GM12878 (cell line): ENCODE measurements at regions not wholly inside any gene's neighbourhood (a gene's known extent, or its start where the extent isn't known, plus 50 kb on each side); places are given as distances from the start of the nearest gene placed in this dataset.

Source experiments
- ATAC-seq: fragments of 200-7000 bp; cut with Tn5 transposase; 3 replicates; pipeline ENCODE4 v1.9.1; 2020; ENCODE audit warnings: mild to moderate bottlenecking, moderate library complexity
- BruUV-seq: library from RNA; stranded (reverse); fragments of 400-500 nt; replicated peaks from 2 replicates; lab custom pipeline; 2021; lab: Mats Ljungman, UMichigan
- CTCF ChIA-PET: fragments of 300-600 bp; sonication (Branson Sonifier 250); formaldehyde crosslinking; extraction: SDS; loops from one replicate; lab custom pipeline; 2021; ENCODE audit warnings: inconsistent platforms; lab: Yijun Ruan, JAX
- POLR2A ChIA-PET: fragments of 350-600 bp; formaldehyde crosslinking; extraction: SDS; loops from one replicate; lab custom pipeline; 2021; ENCODE audit warnings: inconsistent platforms; lab: Charles Lee
- RAD21 ChIA-PET: fragments of 300-600 bp; sonication (Branson Sonifier 250); formaldehyde crosslinking; loops from one replicate; lab custom pipeline; 2023; ENCODE audit warnings: antibody characterized with exemption; ENCODE audit not compliant: unreplicated experiment; lab: Charles Lee
- SMC1A ChIA-PET: fragments of 300-600 bp; sonication (Branson Sonifier 250); formaldehyde crosslinking; loops from one replicate; lab custom pipeline; 2023; ENCODE audit not compliant: unreplicated experiment, uncharacterized antibody; lab: Charles Lee
- DNase-seq: peaks from one replicate; pipeline ENCODE4 v3.0.0-alpha.2; 2011; ENCODE audit warnings: low read depth, low spot score
- FAIRE-seq: peaks from 3 replicates; lab custom pipeline; 2011; peaks lifted over from hg19 to GRCh38; lab: Jason Lieb, UNC
- H2AFZ ChIP-seq: 2 replicates; pipeline ENCODE4 v1.6.0; 2011; ENCODE audit warnings: low read depth, low read length, control low read depth; ENCODE audit not compliant: control insufficient read depth
- H3K27ac ChIP-seq: 2 replicates; pipeline ENCODE4 v1.5.1; 2011; ENCODE audit warnings: control low read depth; ENCODE audit not compliant: control insufficient read depth, insufficient read depth
- H3K27me3 ChIP-seq, 2 experiments: replicated peaks in 1 of 2; 2 replicates each; pipeline versions ENCODE4 v1.6.0 to v1.6.1; 2011; ENCODE audit warnings: low read length in 1 of 2; ENCODE audit not compliant: control insufficient read depth in 2 of 2, insufficient read depth in 2 of 2
- H3K36me3 ChIP-seq, 2 experiments: 2 replicates each; pipeline ENCODE4 v1.5.1; 2011; ENCODE audit warnings: low read length in 1 of 2; ENCODE audit not compliant: control insufficient read depth in 2 of 2, insufficient read depth in 2 of 2
- H3K4me1 ChIP-seq: 2 replicates; pipeline ENCODE4 v1.6.1; 2011; ENCODE audit warnings: mild to moderate bottlenecking, low read length, moderate library complexity, mixed read lengths; ENCODE audit not compliant: control insufficient read depth, insufficient read depth
- H3K4me2 ChIP-seq: 2 replicates; pipeline ENCODE4 v1.6.0; 2011; ENCODE audit warnings: control low read depth; ENCODE audit not compliant: control insufficient read depth, insufficient read depth
- H3K4me3 ChIP-seq: fragments of 200-600 bp; sonication (generic); 2 replicates; pipeline ENCODE4 v1.5.1; 2016
- H3K79me2 ChIP-seq: 2 replicates; pipeline ENCODE4 v1.6.0; 2011; ENCODE audit warnings: low read length; ENCODE audit not compliant: control insufficient read depth, insufficient read depth
- H3K9ac ChIP-seq: 2 replicates; pipeline ENCODE4 v1.8.0; 2011; ENCODE audit warnings: low read length, control low read depth, mixed read lengths; ENCODE audit not compliant: control insufficient read depth, insufficient read depth
- H3K9me3 ChIP-seq: replicated peaks from 3 replicates; pipeline ENCODE4 v1.5.1; 2011; ENCODE audit warnings: mild to moderate bottlenecking, low read length; ENCODE audit not compliant: control insufficient read depth, insufficient read depth
- H4K20me1 ChIP-seq: 2 replicates; pipeline ENCODE4 v1.6.0; 2011; ENCODE audit not compliant: control insufficient read depth, insufficient read depth
- HCFC1 ChIP-seq: fragments of 150-350 bp; IDR thresholded peaks from 2 replicates; pipeline ENCODE4 v1.6.1; 2014; ENCODE audit warnings: low read length
- IRF4 ChIP-seq: IDR thresholded peaks from 2 replicates; pipeline ENCODE4 v1.6.1; 2011; ENCODE audit warnings: low read depth, low read length
- MEF2A ChIP-seq: IDR thresholded peaks from 2 replicates; pipeline ENCODE4 v1.6.1; 2011; ENCODE audit warnings: low read depth, mild to moderate bottlenecking, low read length, moderate library complexity; ENCODE audit not compliant: insufficient read depth
- MTA2 ChIP-seq: fragments of 450-650 bp; IDR thresholded peaks from 2 replicates; pipeline ENCODE4 v1.6.1; 2016; ENCODE audit warnings: low read depth, mild to moderate bottlenecking, moderate library complexity
- MYB ChIP-seq: fragments of 150-350 bp; IDR thresholded peaks from 2 replicates; pipeline ENCODE4 v1.6.1; 2014; ENCODE audit warnings: mild to moderate bottlenecking, low read depth, low read length, borderline replicate concordance
- MYC ChIP-seq: IDR thresholded peaks from 2 replicates; pipeline ENCODE4 v1.6.1; 2011; ENCODE audit warnings: mild to moderate bottlenecking, low read length, moderate library complexity, inconsistent platforms; ENCODE audit not compliant: insufficient read depth, insufficient replicate concordance, insufficient read length, severe bottlenecking
- NR2C2 ChIP-seq: IDR thresholded peaks from 2 replicates; pipeline ENCODE4 v1.6.1; 2011; ENCODE audit warnings: borderline replicate concordance, low read depth; ENCODE audit not compliant: control insufficient read depth, insufficient read length
- POLR2A ChIP-seq: IDR thresholded peaks from 2 replicates; pipeline ENCODE4 v1.6.1; 2011; ENCODE audit warnings: low read depth, mild to moderate bottlenecking, low read length
- POU2F2 ChIP-seq: IDR thresholded peaks from 3 replicates; pipeline ENCODE4 v1.6.1; 2011; ENCODE audit warnings: low read depth, mild to moderate bottlenecking, low read length, borderline replicate concordance
- SUZ12 ChIP-seq: fragments of 200-600 bp; sonication (generic); IDR thresholded peaks from one replicate; pipeline ENCODE4 v1.6.1; 2018; ENCODE audit warnings: antibody characterized with exemption, mild to moderate bottlenecking; ENCODE audit not compliant: unreplicated experiment
- TARDBP ChIP-seq: IDR thresholded peaks from 2 replicates; pipeline ENCODE4 v1.6.1; 2016; ENCODE audit warnings: borderline replicate concordance
- WGBS: methylation state at CpG from one replicate; pipeline ENCODE4 v1.1.6; 2016; ENCODE audit warnings: low lambda C conversion rate; ENCODE audit not compliant: insufficient replicate concordance, insufficient coverage; ENCODE audit errors: missing lambda C conversion rate; 5-methylcytosine and 5-hydroxymethylcytosine counted together
- in situ Hi-C: fragments of 300-500 bp; cut with MboI; formaldehyde crosslinking; loops from 9 replicates; pipeline ENCODE4 v1.14.3; 2018; ENCODE audit warnings: mixed read lengths
- intact Hi-C: fragments of 100-400 bp; cut with micrococcal nuclease; formaldehyde crosslinking; loops from one replicate; pipeline ENCODE4 v1.14.2; 2022; ENCODE audit not compliant: unreplicated experiment
- TF ChIP-seq, protein P1 (sequence below): fragments of 450-650 bp; IDR thresholded peaks from 2 replicates; pipeline ENCODE4 v1.6.1; 2017; ENCODE audit warnings: borderline replicate concordance
- TF ChIP-seq, protein P2 (sequence below): fragments of 450-650 bp; IDR thresholded peaks from 2 replicates; pipeline ENCODE4 v1.6.1; 2017; ENCODE audit warnings: mild to moderate bottlenecking
- TF ChIP-seq, protein P3 (sequence below): fragments of 450-650 bp; IDR thresholded peaks from 2 replicates; pipeline ENCODE4 v1.6.1; 2018; ENCODE audit warnings: mild to moderate bottlenecking, low read depth, moderate library complexity; ENCODE audit not compliant: partially characterized antibody

DNA sequence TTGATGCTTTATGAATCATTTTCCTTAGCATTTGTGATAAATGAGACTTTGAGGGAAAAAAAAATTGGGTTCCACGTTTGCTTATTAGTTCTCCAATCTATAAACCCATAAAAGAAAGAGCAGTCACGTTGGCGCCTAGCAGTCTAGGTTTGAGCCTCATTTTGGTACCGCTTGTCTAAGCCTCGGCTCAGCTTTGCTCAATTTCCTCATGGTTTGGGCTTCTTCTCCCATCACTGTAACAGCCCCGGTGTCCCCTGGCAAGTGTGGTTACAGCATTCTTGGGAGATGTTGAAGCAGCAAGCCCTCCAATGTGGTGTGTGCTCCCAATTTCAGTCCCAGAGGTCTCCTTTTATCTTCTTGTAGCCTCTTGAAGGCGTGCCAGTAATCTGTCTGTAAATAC, 578.4 kb downstream of the CDK5RAP2 start:
- SMC1A ChIA-PET = no interaction called here
- H2AFZ ChIP-seq = no peak overlapping the region
- H3K27ac ChIP-seq = no peak overlapping the region
- no peak overlapping the region for H3K4me2 ChIP-seq
- H3K9ac ChIP-seq = no peak overlapping the region
- H3K36me3 ChIP-seq = no peaks in the 10 kb centered on the region
- ATAC-seq (no peak), FAIRE-seq (no peak), DNase-seq (no peak)
- H3K27me3 ChIP-seq = no peaks in the 10 kb centered on the region
- intact Hi-C loops (no loop called here), in situ Hi-C loops (no loop called here)
- POLR2A ChIA-PET = no interaction called here
- no peaks in the 10 kb centered on the region for H3K4me1 ChIP-seq
- WGBS = 27% methylated on average over 7 of the region's 7 CpGs
- H3K79me2 ChIP-seq = no peaks in the 10 kb centered on the region
- CTCF ChIA-PET = no interaction called here
- H4K20me1 ChIP-seq = no peaks in the 10 kb centered on the region
- RAD21 ChIA-PET = no interaction called here
- no peak overlapping the region for H3K4me3 ChIP-seq
- BruUV-seq = no TSS peak
- TF ChIP-seq MYC = no peak
- TF ChIP-seq POU2F2 = no peak
- TF ChIP-seq NR2C2 = no peak
- no peak for TF ChIP-seq MTA2
- no peak for TF ChIP-seq HCFC1
- no peak for TF ChIP-seq MYB
- TF ChIP-seq, protein P1, sequence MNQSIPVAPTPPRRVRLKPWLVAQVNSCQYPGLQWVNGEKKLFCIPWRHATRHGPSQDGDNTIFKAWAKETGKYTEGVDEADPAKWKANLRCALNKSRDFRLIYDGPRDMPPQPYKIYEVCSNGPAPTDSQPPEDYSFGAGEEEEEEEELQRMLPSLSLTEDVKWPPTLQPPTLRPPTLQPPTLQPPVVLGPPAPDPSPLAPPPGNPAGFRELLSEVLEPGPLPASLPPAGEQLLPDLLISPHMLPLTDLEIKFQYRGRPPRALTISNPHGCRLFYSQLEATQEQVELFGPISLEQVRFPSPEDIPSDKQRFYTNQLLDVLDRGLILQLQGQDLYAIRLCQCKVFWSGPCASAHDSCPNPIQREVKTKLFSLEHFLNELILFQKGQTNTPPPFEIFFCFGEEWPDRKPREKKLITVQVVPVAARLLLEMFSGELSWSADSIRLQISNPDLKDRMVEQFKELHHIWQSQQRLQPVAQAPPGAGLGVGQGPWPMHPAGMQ = no peak
- no peak for TF ChIP-seq MEF2A
- no peak for TF ChIP-seq IRF4
- no peak for TF ChIP-seq SUZ12
- TF ChIP-seq POLR2A = no peak
- no peak for TF ChIP-seq TARDBP
- TF ChIP-seq, protein P2, sequence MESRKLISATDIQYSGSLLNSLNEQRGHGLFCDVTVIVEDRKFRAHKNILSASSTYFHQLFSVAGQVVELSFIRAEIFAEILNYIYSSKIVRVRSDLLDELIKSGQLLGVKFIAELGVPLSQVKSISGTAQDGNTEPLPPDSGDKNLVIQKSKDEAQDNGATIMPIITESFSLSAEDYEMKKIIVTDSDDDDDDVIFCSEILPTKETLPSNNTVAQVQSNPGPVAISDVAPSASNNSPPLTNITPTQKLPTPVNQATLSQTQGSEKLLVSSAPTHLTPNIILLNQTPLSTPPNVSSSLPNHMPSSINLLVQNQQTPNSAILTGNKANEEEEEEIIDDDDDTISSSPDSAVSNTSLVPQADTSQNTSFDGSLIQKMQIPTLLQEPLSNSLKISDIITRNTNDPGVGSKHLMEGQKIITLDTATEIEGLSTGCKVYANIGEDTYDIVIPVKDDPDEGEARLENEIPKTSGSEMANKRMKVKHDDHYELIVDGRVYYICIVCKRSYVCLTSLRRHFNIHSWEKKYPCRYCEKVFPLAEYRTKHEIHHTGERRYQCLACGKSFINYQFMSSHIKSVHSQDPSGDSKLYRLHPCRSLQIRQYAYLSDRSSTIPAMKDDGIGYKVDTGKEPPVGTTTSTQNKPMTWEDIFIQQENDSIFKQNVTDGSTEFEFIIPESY = no peak
- TF ChIP-seq, protein P3, sequence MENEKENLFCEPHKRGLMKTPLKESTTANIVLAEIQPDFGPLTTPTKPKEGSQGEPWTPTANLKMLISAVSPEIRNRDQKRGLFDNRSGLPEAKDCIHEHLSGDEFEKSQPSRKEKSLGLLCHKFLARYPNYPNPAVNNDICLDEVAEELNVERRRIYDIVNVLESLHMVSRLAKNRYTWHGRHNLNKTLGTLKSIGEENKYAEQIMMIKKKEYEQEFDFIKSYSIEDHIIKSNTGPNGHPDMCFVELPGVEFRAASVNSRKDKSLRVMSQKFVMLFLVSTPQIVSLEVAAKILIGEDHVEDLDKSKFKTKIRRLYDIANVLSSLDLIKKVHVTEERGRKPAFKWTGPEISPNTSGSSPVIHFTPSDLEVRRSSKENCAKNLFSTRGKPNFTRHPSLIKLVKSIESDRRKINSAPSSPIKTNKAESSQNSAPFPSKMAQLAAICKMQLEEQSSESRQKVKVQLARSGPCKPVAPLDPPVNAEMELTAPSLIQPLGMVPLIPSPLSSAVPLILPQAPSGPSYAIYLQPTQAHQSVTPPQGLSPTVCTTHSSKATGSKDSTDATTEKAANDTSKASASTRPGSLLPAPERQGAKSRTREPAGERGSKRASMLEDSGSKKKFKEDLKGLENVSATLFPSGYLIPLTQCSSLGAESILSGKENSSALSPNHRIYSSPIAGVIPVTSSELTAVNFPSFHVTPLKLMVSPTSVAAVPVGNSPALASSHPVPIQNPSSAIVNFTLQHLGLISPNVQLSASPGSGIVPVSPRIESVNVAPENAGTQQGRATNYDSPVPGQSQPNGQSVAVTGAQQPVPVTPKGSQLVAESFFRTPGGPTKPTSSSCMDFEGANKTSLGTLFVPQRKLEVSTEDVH = no peak
- no peaks in the 10 kb centered on the region for H3K9me3 ChIP-seq
